Left forelimb (tissue), 1 donor: ENCODE measurements at regions not wholly inside any gene's neighbourhood (a gene's known extent, or its start where the extent isn't known, plus 50 kb on each side); places are given as distances from the start of the nearest gene placed in this dataset.

Source experiments
- DNase-seq: peaks from one replicate; pipeline ENCODE4 v3.0.0-alpha.2; 2018; ENCODE audit warnings: low spot score

DNA sequence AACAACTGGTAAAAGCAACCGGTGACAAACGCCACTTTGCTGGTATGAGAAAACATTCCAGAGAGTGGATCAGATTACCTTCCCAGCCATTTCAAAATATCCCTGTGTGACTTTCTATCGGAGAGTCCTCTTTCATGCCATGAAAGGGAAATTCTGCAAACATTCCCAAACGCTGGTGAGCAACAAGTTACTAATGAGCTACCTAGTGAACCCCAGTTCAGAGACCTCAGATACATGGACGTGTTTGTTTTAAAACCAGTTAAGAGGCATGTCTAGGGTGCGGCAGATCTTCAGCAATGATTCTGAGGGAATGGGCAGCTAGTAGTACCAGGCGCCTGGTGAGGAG, 418.2 kb upstream of the NR2F2 start:
- no peak for DNase-seq

DNA sequence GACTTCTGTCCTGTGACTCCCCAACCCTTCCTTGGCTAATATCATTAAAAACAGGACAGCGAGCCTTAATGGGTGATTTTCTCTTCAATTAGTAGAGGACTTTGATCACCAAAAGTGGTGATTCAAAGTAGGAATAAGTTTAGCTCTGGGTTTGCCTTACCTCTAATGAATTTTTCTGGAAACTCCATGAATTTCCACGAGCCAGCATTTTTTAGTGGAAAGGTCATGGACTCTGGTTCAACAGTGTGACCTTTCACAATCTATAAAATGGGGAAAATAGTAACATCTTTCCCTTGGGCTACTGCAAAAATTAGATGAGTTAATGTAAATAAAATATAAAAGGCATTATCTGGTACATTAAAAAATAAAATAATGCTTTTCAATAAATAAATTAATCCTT, 417.8 kb upstream of the NR2F2 start:
- DNase-seq: no peak

DNA sequence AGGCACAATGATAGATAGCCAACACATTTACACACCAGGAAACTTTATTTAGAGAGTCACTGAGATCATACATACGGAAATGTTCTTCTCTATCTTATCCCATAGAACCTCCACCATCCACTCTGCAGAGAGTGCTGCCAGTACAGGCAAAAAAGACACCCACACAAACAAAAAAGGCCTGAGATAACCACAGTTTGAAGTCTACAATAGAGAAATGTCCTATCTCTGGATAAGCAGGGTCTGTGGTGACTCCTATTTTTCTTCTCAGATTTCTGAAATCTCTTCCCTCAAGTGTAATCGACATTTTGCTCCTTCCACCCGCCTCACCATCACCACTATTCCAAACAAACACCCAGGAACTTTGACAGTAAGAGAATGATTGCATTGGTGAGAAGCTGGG, 413.9 kb upstream of the NR2F2 start:
- DNase-seq: no peak

DNA sequence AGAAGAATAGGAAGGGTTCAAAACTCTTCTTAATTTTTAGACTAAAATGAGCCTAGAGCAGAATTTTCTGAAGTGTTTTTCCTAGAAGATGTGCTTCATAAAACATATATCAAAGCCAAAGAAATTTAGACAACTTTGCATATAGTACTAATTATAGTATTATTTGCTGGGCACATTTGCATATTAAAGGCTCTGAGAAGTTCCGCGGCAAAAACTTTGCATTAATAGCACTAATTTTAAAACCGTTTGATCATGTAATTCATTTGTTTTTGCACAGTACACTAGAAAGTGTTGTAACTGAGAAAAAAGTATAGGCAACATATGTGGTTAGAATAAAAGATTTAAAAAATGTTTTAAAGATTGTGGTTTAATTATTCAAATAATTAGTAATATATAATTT, 412.0 kb upstream of the NR2F2 start:
- DNase-seq: no peak

DNA sequence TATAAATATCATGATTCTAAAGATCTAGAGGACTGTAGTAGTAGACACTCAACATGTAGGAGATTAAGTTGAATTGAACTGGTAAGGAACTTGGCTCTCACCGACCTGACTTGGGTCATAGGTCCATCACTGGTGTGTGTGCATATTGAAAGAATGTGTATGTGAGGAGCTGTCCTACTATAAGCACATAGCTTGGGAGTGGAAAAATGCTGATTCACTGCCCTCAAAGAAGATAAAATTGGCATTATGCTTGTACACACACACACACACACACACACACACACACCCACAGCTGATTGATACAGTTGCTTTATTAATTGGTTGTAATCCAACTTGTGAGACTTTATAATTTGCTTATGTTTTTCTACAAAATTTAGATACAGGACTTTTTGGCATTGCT, 411.0 kb upstream of the NR2F2 start:
- no peak for DNase-seq

DNA sequence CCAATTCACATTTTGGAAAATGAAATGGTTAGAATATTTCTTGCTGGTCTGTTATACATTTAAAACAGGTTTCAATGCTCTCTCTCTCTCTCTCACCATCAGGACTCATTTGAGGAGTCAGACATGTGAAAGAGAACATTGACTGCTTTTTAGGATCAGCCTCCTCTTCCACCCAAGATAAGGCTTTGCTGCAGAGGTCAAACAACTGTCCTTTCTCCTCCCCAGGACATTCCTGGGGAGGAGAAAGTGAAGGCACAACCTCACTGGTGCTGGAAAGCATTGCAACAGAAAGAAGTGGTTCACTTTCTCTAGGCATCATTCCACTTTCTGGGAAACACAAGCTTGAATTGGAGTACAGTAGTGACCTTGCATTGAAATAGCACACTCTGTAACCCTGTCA, 409.1 kb upstream of the NR2F2 start:
- no peak for DNase-seq

DNA sequence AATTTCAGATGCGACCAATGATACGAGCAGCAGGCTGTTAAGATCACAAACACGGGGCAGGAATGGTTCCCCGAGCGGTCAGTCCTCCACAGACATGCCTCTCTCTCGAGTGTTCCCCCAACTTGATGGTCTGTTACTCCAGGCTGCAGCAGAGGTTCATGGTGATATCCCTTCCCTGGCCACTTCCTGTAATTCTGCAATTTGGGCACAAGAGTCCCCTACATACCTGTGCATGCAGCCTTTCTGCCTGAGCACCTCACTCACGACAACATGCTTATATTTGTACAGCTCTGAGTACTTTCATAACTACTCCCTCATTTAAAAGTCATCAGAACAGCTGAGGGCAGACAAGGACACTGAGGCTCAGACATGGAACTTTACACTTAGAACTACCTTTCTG, 408.1 kb upstream of the NR2F2 start:
- DNase-seq: no peak

DNA sequence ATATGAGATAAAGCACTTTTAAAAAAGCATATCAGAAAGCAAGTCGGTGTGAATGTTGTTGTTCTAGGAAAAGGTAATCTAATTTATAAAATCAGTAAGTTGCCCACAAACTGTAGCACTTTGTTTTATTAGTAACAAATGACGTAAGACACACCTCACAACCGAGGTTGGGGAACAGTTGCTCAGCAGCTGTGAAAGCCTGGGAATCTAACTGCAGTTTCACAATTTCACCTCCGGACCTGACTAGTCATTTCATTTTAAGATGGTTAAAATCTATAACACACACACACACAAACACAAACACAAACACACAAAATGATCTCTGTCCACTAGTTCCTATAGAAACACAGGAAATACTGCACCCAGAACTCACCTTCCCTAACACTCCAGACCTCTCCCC, 406.7 kb upstream of the NR2F2 start:
- no peak for DNase-seq

DNA sequence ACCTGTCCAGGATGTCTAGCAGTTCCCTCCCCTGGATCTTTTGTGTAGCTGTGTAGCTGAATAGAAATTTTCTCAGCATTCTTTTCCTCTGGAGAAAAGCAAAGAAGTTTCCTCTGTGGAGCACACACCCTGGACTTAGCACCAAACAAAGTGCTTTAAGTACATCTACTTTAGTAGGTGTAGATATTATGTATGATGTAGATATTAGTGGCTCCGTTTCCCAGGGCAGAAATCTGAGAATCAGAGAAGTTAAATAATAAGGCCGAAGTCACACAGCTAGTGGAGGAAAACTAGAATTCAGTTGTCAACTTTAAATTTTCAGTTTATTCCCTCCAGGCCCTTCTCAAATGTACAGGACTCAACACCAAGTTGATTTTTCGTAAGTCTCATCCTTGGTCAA, 401.7 kb upstream of the NR2F2 start:
- no peak for DNase-seq

DNA sequence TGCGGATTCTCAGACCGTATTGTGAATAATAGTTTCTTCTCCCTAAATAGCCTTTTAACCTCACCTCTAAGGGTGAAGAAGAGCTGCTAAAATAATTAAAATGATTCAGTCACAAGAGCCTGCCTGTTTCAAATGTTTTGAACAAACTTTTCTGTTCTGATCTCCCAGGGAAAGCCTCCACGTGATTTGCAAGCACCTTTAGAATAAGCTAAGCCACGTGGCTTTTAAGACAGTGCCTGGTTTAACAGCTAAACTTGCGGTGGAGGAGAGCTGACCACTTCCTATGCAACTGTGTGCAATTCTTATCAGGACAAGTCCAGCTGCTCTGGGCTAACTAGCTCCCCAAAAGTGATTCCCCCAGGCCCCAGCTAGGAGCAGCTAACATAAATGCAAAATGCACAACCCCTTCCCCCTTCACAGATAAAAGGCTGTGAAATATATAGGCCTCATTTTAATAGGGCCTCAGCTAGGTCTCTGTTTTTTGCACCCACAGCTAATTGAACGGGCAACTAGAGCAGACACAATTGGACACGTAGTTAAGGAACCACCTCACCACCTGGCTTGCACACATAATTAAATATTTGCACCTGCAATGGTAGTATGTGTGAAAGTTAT, 401.2 kb upstream of the NR2F2 start:
- no peak for DNase-seq

DNA sequence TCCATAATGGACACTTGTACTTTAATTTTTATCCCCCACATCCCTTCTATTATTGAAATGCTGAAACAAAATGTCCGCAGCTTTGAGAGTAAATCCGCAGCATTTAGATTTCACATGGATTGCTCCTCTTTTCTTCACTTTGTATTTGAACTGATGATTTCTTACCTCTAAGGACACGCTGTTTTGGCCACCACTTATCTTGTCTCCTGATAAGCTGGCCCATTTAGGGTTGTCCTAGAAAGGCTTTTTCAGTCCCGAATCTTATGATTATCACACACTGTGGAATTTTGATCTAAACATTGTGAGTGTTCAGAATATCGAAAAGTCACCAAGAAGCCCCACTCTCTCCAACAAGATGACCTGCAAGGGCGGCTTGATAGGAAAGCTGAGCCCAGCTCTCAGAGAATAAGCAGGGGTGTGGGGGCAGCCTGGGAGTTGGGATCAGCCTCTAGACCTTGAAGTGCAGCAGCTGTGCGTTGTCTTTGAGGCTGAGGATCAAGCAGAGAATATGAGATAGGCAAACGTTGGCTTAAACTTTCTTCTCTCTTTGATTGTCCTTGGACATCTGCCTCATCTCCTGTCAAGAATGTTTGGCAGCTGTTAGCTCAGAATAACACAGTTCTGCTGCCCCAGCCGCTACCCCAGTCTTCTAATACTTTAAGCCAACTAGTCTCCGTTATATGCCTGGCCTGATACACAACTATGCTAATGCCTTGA, 399.7 kb upstream of the NR2F2 start:
- DNase-seq: no peak

DNA sequence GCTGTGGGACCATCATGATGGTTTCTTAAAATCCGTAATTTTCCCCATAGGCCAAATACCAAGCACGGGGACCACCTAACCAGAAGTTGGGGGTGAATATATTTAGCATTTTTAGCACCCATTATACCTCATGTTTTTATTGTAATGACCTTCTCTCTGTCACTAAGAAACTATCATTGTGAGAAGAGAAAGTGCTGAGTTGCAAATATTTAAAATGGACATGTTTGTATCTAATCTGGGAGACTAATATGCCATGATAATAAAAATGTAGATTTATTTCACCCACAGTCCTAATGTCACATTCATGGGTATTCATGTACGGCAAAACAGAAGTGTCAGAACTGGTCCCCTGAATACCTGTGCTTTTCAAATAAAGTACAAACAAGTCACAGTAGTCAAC, 398.9 kb upstream of the NR2F2 start:
- DNase-seq: no peak

DNA sequence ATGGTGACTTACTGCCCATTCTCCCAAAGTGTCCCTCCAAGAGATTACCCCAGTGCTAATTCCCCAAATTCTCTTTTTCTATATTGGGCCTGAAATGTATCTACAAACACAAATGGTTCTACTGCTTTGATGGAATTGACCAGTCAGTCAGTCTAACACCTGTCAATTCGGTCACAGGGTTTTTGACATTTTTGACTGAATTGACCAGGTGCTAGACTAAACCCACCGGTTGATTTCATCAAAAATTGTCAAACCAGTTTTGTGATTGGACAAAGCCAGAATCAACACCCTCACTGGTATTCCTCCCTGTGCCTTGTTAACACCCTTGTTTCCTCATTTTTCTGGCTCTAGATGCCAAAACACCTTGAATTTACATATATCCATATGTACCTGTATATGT, 398.4 kb upstream of the NR2F2 start:
- DNase-seq: no peak

DNA sequence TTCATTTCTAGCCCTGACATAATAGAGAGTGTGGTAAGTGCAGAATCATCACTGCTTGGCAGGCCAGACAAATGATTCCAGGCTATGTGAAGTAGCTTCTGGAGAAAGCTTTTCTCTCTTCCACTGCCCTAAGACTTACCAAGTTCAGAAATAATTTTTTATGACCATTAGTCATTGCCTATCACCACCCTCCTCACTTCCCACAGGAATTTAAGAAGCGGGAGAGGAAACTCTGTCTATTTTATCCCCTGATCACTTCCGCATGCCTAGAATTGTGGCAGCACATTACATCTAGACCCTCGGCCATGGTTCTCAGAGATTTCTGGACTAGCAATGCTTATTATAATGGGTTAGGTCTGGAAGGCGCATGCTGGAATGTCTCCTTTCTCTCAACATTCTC, 397.8 kb upstream of the NR2F2 start:
- no peak for DNase-seq

DNA sequence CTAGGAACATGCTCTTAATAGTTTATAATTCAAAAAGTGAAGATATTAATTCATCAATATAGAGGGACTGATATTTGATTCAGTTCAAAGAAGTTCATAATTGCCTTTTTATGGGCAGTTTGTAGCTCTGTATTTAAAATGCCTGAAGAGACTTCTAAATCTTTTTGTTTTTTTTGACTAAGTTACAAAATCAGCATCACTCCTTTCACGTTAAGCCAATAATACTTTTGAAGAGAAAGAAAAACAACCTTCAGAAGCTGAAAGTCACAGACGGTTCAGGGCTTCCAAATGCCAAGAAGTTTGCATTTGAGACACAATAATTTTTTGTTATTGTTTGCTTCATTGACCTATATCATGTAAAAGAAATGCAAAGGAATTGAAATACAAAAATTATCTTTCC, 394.6 kb upstream of the NR2F2 start:
- no peak for DNase-seq

DNA sequence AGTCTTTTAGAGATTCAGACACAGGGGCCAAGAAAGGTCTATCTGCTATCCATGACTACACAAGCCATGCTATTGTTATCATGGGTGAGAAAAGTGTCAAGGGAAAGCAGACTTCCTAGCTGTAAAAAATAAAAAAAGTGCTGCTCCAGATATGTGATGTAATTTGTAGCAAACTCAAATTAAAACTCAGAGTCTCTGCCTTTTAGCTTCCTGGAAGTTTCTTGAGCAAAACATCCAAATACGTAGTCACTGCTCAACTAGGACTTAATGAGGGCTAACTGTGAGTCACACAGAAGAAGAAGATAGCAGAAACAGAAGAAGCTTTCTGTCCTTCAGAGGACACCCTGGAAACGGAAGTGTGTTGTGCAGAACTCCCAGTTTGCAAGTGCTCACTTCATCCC, 393.4 kb upstream of the NR2F2 start:
- no peak for DNase-seq

DNA sequence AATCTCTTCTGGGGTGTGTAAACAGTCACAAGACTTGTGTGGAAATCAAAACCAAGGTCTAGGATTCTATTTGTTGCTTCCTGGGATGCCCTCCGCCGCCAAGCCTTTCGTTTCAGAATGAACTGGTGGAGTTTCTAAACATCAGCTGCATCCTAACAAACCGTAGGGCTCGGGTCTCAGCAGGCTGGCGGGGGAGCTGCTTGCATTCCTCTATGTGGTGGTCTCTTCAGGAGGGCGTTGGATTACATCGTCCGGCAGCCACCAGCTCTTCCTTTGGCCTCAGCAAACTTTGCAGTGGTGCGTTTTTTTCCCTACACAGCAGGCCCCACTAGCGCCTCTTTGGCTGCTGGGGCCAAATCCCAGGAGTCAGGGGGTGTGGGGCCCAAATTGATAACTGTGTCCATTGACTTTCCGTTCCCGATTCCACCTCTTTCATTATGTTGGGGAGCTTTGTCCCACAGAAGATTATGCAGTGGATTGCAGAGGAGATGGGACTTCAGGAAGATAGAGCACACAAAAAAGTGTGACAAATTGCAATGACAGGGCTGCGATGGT, 390.0 kb upstream of the NR2F2 start:
- no peak for DNase-seq

DNA sequence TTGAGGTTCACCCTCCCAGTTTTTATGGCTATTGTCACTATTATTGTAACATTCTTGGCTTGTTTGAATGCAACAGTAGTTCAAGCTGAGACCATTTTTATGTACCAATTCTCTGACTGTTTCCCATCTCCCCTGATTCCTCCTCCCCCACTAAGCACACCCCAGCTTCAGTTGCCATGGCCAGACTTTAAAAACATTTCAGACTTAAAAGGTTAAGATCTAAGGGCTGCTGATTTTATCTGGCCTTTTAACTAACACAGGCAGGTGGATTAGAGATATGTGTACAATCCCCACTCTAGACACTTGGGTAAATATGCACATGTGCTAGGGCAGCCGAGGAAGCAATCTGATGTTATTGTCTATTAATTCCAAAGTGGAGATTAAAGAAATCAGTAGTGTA, 386.3 kb upstream of the NR2F2 start:
- no peak for DNase-seq

DNA sequence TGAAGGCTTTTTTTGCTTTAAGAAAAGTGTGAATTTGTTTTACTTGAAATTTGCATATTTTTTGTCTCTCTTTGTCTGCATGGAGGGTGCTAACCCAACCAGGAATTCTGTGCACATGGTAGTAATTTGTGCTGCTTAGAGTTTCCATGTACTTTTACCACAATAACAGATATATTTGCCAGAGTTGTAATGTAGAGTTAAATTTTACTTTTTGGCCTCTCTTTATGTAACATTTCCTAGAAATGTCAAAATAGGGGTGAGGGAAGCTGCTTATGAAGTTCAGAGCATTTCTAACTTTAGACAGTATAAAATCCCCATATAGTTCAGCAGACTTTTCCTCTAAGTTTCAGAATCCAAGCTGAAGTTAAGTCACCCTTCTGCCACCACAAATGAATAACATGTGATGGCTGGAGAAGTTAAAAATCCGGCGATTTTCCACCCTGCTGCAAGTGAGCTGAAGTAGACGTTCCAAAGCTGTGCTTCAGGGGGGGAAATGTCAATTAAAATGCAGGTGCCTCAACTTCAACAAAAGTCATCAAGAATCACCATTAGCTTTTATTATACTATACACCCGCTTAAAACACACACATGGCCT, 385.7 kb upstream of the NR2F2 start:
- no peak for DNase-seq

DNA sequence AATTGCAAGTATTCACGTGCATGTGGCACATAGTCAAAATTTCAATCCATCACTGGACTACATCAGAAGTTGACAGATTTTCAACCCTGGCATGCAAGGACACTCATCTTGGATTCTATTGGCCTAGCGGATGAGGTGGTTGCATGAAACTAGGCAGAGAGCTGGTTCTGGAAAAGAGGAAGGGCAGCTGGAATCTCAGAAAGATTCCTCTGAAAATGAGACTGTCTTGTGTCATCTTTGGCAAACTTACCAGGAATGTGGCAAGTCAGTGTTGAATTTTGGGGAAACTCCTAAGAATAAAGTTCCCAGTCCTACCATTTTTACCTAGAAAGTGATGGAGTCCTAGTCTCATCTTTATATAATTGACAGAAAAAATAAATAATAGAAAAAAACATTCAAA, 384.3 kb upstream of the NR2F2 start:
- DNase-seq: no peak

DNA sequence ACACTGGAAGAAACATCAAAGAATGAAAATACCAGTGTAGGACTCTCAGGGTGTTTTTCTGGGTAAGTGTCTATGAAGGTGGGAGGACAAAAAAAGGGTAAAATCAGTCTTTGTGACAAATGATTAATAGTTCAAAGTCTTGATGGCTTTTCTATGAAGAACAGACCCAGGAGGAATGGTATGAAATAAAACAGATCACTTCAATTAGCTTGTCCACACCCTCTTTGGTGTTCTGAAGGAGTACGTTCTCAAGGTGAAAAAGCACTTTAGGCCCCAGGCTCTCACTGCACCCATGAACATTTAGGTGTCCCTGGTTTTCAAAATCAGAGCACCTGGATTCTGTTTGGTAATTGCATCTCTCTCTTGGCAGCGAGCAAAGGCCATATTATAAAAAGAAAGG, 383.6 kb upstream of the NR2F2 start:
- DNase-seq: no peak

DNA sequence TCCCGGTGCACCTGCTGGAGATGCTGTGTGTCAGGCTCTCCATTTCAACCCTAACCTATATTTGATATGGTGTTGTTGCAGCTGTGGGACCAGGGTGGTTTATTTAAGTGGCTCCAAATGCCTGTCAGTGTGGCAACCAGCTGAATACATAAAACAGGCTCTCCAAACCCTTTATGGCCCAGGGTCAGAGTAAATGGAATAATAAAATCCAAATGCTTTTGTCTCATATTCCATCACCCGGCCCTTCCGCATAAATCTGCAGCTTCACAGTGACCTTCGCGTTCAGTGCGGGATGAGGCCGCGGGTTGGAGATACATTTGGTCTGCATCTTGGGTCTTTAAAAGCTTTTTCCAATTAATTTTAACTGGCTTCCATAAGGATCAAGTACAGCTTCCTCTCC, 382.1 kb upstream of the NR2F2 start:
- DNase-seq: no peak

DNA sequence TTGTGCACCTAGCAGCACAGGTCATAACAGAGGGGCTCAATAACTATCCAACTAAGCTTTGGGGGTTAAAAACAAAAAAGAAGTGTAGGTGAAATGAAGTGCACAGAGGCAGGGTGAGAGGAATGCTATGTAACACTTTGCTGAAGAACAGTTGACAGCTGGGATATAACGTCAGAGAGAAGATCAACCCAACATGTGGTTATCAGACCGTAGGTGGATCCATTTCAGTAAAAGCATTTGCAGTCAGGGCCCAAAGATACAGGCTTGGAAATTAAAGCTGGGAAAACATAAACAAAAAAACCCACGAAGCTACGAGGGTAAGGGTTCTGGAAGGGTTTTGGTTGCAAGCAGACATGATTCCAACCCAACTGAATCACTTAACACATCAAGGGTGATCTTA, 377.5 kb upstream of the NR2F2 start:
- DNase-seq: no peak

DNA sequence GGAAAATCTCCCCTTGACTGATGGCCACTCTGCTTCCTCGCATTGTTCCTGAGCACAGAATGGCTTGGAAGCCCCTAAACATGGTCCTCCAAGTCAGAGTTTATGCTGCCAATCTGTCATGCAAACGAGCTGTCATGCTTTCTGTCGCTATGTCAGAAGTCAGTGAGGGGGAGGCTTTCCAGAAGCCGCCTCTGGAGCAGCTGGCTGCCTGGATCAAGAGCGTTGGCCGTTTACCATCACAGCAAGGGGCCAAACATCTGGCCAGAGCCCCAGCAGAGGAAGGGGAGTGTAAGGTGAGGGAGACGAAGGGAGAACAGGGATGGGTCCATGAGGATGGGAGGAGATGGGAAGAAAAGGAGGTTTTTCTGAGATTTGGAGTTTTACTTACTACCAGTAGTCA, 372.6 kb upstream of the NR2F2 start:
- DNase-seq: peak; percentile 68
